ENCODE measurements at regions not wholly inside any gene's neighbourhood (a gene's known extent, or its start where the extent isn't known, plus 50 kb on each side); places are given as distances from the start of the nearest gene placed in this dataset.

DNA sequence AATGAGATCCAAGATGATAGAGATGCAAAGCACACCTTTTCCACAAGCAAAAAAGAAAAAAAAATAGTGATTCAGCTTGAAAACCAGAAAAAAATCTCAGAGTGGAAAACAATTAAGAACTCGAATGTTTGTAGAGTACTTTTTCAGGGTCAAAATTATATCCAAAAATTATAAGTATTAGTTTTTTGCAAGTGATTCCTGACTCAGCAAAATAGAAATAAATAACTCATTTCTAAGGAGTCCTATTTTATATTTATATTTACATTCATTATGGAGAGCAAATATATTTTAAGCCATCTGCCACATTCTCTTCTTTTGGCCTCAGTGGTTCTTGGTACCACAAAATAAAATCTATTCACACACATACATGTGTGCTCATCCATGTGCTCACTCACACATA lies 1011.8 kb upstream of the ARRDC3 start:
- DNase-seq (ENCODE audit: low read depth, low spot score) = no peak
- no peak for TF ChIP-seq CTCF (IDR thresholded peaks at IDR 0.05; ENCODE audit: low read depth, low read length)
- in situ Hi-C loops (cut with HindIII; ENCODE audit: low sequenced_read_pairs) = no loop called here

DNA sequence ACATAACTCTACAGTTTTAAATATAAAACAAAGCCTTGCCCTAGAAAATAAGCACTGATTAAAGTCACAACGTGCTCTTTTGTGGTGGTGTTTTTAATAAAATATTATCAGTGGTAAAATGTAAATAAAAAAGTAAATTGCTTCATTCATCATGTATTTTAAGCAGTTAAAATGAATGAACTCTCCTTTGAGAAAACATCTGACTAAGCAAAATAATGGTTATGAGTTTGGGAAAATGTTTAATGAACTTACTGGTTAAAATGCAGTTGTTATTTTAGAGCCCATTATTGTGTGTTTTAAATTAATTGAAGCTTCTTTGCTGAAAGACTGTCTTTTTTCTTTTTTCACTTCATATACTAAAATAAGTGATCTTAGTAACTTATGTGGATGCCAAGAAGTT lies 1007.5 kb upstream of the ARRDC3 start:
- in situ Hi-C loops (cut with HindIII; ENCODE audit: low sequenced_read_pairs) = no loop called here
- no peak for TF ChIP-seq CTCF (IDR thresholded peaks at IDR 0.05; ENCODE audit: low read depth, low read length)
- no peak for DNase-seq (ENCODE audit: low read depth, low spot score)
- no peak overlapping the region for H3K4me3 ChIP-seq (ENCODE audit: low read depth, low read length)

More for the DNA sequence above, 1011.8 kb upstream of the ARRDC3 start:
- H3K4me3 ChIP-seq (ENCODE audit: low read depth, low read length) = no peak overlapping the region

DNA sequence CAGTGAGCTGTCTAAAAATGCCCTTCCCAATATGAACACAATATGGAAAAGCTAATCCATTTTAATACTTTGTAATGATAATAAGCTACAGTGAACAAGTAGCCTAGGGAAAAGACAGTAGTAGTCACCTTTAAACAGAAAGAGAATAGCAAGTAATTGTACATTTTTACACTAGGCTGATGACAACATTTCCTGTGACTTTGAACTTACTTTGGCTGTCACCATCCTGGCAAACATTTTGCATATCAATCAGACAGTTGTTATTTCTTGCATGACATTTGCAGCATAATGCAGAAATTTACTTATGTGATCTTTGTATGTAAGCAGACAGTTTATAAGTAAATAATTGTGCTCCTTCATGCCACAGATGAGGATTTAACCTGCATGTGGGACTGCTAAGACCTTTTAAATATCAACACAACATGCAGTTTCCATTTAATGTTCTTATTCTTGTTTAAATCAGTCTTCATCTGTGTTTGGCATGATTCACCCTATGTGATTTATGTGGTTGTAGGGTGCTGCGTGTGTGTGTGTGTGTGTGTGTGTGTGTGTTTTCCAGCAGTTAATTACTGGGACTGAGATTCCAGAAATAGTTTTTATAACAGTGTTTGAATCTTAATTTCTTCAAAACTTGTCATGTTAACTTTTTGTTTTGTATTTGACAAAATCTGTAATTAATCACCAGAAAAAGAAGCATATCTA lies 997.1 kb upstream of the ARRDC3 start:
- in situ Hi-C loops (cut with HindIII; ENCODE audit: low sequenced_read_pairs) = no loop called here
- DNase-seq (ENCODE audit: low read depth, low spot score) = peak; percentile 26
- TF ChIP-seq CTCF (IDR thresholded peaks at IDR 0.05; ENCODE audit: low read depth, low read length) = no peak
- H3K4me3 ChIP-seq (ENCODE audit: low read depth, low read length) = no peak overlapping the region

DNA sequence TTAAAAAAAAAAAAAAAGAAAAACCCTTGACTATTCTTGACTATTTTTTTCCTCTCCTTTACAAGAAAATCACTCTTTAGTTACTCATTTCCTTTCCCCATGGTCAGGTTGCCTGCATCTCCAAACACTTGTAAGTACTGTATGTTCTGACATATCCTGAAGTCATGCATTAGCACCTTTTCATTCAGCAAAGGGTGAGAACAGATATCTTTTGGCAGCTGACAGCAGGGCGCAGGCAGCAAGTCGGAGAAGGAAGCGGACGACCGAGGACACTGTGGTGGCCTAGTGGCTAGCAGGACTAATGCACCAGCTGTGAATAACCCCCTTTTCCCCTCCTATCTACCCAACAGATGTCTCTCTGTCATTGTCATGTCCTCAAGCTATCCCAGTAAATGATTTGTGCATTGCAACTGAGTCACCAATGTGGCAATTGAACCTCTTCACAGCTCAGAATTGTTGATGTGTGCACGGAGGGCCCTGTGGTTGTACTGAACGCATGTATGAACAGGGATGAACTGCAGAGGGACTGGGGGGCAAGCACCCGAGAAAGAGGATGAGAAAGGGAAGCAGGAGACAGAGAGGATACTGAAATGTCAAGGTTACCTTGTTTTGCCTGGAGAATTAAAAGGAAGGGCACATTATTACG lies 996.0 kb upstream of the ARRDC3 start:
- in situ Hi-C loops (cut with HindIII; ENCODE audit: low sequenced_read_pairs) = no loop called here
- peak; percentile 56 for DNase-seq (ENCODE audit: low read depth, low spot score)

GRCh38 chr5:92374859-92375258 lies 991.7 kb upstream of the ARRDC3 start:
- no peak for TF ChIP-seq CTCF (IDR thresholded peaks at IDR 0.05; ENCODE audit: low read depth, low read length)
- in situ Hi-C loops (cut with HindIII; ENCODE audit: low sequenced_read_pairs) = no loop called here
- H3K4me3 ChIP-seq (ENCODE audit: low read depth, low read length) = no peak overlapping the region
- no peak for DNase-seq (ENCODE audit: low read depth, low spot score)

More for the DNA sequence above, 996.0 kb upstream of the ARRDC3 start:
- TF ChIP-seq CTCF (IDR thresholded peaks at IDR 0.05; ENCODE audit: low read depth, low read length) = no peak
- H3K4me3 ChIP-seq (ENCODE audit: low read depth, low read length) = no peak overlapping the region

DNA sequence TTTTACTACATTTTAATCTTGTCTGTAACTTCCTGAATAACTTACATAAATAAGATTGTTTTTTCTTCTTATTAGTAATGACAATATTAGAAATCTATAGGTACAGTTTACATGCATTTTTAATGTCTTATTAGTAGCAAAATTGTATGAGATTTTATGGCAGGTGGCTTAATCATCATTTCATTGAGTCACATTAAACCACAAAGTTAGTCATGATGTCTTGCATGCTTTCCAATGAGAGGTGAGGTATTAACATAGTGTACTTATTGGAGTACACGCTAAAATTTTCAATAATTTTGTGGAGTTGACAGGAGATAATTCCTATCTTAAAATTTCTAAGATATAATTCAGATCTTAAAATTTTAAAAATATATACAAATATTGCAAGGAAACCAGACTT lies 989.6 kb upstream of the ARRDC3 start:
- in situ Hi-C loops (cut with HindIII; ENCODE audit: low sequenced_read_pairs) = no loop called here
- DNase-seq (ENCODE audit: low read depth, low spot score) = peak; percentile 62
- no peak overlapping the region for H3K4me3 ChIP-seq (ENCODE audit: low read depth, low read length)
- no peak for TF ChIP-seq CTCF (IDR thresholded peaks at IDR 0.05; ENCODE audit: low read depth, low read length)
